GM10266 (cell line): ENCODE measurements at regions not wholly inside any gene's neighbourhood (a gene's known extent, or its start where the extent isn't known, plus 50 kb on each side); places are given as distances from the start of the nearest gene placed in this dataset.

Source experiments
- DNase-seq: peaks from one replicate; pipeline ENCODE4 v3.0.0; 2012; ENCODE audit errors: extremely low spot score
- TF ChIP-seq, protein P1 (sequence below): IDR thresholded peaks from 2 replicates; pipeline ENCODE4 v1.5.1; 2012; ENCODE audit warnings: mild to moderate bottlenecking, low read depth; ENCODE audit not compliant: control insufficient read depth, insufficient read depth; ENCODE audit errors: missing control alignments

GRCh38 chr2:16413947-16414346 lies 251.7 kb downstream of the CYRIA start:
- DNase-seq: no peak
- TF ChIP-seq, protein P1, sequence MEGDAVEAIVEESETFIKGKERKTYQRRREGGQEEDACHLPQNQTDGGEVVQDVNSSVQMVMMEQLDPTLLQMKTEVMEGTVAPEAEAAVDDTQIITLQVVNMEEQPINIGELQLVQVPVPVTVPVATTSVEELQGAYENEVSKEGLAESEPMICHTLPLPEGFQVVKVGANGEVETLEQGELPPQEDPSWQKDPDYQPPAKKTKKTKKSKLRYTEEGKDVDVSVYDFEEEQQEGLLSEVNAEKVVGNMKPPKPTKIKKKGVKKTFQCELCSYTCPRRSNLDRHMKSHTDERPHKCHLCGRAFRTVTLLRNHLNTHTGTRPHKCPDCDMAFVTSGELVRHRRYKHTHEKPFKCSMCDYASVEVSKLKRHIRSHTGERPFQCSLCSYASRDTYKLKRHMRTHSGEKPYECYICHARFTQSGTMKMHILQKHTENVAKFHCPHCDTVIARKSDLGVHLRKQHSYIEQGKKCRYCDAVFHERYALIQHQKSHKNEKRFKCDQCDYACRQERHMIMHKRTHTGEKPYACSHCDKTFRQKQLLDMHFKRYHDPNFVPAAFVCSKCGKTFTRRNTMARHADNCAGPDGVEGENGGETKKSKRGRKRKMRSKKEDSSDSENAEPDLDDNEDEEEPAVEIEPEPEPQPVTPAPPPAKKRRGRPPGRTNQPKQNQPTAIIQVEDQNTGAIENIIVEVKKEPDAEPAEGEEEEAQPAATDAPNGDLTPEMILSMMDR: no peak

GRCh38 chr2:16413285-16413684 lies 252.3 kb downstream of the CYRIA start:
- no peak for DNase-seq
- TF ChIP-seq, protein P1: no peak

DNA sequence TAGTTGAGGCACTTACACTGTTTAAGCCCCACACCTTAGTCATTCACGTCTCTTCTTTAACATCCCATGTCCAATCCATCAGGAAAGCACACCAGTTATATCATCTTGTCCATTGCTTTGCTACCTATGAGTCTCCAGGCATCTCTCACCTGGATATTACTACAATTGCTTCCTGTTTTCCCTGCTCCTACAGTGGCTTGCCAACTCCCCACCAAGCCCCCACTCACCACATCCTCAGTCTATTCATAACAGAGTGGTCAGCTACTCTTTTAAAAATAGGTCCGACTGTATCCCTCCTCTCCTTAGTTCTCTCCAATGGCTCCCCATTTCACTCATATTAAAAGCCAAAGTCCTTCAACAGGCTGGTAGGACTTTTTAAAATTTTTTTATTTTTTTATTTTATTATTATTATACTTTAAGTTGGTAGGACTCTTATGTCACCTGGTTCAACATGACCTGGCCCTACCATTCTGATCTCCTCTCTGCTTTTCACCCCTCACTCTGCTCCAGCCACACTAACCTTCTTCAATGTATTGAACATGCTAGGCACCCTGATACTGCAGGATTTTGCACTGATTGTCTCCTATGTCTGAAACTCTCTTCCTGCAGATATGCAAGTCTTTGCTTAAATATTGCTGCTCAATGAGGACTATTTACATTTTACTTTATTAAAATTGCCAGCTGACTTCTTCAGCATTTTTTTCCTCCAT lies 253.2 kb downstream of the CYRIA start:
- DNase-seq: no peak
- TF ChIP-seq, protein P1: no peak

- no peak for DNase-seq
- TF ChIP-seq, protein P1: no peak
These were observed 253.8 kb downstream of the CYRIA start for GRCh38 chr2:16411788-16412187.

GRCh38 chr2:16409849-16410248 lies 255.8 kb downstream of the CYRIA start:
- TF ChIP-seq, protein P1: no peak
- no peak for DNase-seq

GRCh38 chr2:16409006-16409390 lies 256.6 kb downstream of the CYRIA start:
- DNase-seq: no peak
- TF ChIP-seq, protein P1: no peak

- DNase-seq: no peak
- TF ChIP-seq, protein P1: no peak
These were observed 257.2 kb downstream of the CYRIA start for GRCh38 chr2:16408331-16409005.
